ENCODE measurements at regions not wholly inside any gene's neighbourhood (a gene's known extent, or its start where the extent isn't known, plus 50 kb on each side); places are given as distances from the start of the nearest gene placed in this dataset.
A peak's percentile ranks its signal among the peaks of the same experiment; 100 is the strongest.

DNA sequence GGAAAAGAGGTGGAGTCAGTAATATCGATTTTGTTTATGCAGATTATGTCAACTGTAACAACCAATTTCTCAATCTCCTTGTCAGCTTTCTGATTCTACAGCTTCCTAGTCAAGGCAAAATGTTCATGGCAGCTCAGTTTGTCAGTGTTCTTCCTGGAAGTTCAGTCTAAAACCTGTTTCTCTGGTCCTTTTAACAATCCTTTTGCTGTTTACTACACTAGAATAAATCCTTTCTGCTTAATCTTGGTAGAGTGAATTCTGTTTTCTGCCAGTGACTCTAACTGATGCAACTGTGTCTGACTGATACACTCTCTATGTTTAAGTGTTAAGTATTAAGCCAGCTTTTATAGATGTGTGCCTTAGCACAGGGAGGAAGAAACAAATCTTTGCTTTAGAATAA is 516.9 kb upstream of the KLF12 start:
- DNase-seq: peak; percentile 29

- DNase-seq: no peak
Observed at GRCh38 chr13:74647991-74648390, 513.8 kb upstream of the KLF12 start.

- DNase-seq: no peak
Observed at GRCh38 chr13:74647211-74647610, 513.0 kb upstream of the KLF12 start.

- DNase-seq: peak; percentile 52
Observed at GRCh38 chr13:74646091-74646490, 511.9 kb upstream of the KLF12 start.

- DNase-seq: peak; percentile 9
Observed at GRCh38 chr13:74645586-74645985, 511.4 kb upstream of the KLF12 start.

GRCh38 chr13:74644229-74644628 is 510.0 kb upstream of the KLF12 start:
- DNase-seq: peak; percentile 19

DNA sequence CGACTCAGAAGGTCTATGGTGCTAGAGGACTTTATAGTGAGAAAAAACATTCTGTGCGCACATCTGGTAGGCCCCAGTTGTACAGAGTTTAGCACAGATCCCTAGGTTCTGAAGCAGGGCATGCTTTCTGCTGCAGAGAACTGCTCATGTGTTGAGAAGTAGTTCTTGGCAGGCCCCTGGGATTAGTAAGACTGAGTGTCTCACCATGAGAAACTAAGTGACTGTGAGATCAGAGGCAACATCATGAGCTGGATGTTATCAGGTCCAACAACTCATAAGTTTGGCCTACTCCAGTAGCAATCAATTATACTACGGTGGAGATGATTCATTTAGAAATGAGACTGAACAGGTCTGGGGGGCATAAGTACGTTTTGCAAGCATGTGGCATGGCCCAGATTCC is 507.4 kb upstream of the KLF12 start:
- DNase-seq: no peak

DNA sequence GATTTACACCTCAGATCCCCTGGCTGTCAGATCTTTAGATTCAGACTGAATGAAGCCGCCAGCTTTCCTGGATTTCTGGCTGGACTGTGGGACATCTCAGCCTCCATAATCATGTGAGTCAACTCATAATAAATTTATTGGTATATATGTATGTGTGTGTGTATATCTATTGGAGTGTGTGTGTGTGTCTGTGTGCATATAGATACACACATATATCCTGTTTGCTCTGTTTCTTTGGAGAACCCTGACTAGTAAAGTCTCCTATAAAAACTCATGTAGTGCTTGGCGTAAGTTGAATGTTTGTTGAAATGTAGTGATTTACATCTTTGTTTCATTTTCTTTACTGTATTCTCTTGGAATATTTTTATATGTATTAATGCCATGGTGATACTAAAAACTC is 499.5 kb upstream of the KLF12 start:
- DNase-seq: no peak

GRCh38 chr13:74629985-74630384 is 495.8 kb upstream of the KLF12 start:
- DNase-seq: no peak

GRCh38 chr13:74625541-74625940 is 491.3 kb upstream of the KLF12 start:
- peak; percentile 24 for DNase-seq

- DNase-seq: no peak
Observed at GRCh38 chr13:74623761-74624160, 489.6 kb upstream of the KLF12 start.

DNA sequence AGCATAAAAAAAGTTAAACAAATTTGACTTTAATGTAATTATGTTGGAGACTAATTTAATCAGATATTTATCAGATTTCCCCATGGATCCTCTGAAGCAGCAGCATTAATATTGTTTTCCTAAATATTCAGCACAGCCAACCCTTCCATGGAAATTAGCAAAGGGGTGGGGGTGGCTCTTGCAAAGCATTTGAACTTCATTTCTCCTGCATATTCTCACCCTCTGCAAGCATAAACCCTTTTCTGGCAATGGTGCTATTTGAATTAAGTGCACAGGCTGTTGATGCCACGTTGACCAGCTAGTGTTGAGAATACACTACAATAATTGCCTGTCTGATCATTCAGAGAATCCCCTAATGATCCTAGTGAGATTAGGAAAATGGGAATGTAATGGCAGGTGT is 488.1 kb upstream of the KLF12 start:
- no peak for DNase-seq

DNA sequence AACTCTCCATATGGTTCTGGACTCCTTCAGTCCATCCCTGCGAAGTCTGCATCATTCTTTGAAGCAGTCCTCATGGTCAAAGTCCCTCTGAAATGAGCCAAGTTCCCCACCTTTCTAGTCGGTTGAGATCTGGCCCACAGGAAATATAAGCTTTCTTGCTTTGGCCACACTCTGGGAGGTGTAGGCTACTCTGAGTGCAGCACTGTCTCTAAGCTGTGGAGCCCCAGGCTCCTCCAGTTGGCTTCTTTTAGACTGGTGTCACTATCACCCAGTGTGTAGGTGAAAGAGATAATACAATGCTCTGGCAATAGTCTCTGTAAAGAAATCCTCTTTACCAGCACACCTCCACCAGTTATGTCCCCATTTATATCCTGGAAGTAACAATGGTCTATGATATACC is 486.5 kb upstream of the KLF12 start:
- DNase-seq: no peak

- no peak for DNase-seq
Observed at GRCh38 chr13:74620308-74620707, 486.1 kb upstream of the KLF12 start.

- DNase-seq: peak; percentile 17
Observed at GRCh38 chr13:74597526-74597925, 463.3 kb upstream of the KLF12 start.

DNA sequence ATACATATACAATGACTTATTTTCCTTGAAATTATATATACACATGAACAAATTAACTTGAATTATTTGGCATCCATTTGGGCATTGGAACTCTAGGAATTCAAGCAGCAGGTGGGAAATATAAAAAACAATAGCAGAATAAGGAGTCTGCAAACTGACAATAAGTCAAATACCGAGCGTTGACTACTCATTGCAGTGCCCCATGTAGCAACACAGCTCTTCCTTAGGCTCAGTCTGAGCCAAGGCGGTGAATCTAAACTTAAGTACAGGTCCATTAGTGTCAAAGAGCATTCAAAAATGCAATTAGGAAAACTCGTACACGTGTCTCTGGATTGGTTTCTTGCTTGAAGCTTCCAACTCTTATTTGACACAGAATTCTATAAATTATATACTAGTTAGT is 462.5 kb upstream of the KLF12 start:
- no peak for DNase-seq

- DNase-seq: no peak
Observed at GRCh38 chr13:74593688-74594087, 459.5 kb upstream of the KLF12 start.

GRCh38 chr13:74586847-74587246 is 452.6 kb upstream of the KLF12 start:
- DNase-seq: no peak

- no peak for DNase-seq
Observed at GRCh38 chr13:74576420-74576819, 442.2 kb upstream of the KLF12 start.

DNA sequence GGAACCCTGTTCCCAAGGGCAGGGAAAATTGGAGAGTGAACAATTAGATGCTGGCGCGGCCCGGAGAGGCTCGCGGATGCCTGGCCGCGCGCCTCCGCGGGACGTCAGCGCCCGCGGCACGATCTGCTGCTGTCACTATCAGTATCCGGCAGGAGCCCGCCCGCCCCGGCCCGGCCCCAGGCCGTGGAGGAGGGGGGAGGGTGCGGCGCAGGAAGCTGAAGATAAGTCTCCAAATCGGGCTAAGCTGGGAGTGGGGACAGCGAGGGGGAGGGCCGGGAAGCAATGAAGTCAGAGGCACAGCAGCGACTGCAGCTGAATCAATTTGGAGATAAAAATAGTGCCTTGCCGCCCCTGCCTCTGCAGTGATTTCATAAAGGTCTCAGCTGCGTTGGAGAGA is 441.5 kb upstream of the KLF12 start:
- peak; percentile 90 for DNase-seq

DNA sequence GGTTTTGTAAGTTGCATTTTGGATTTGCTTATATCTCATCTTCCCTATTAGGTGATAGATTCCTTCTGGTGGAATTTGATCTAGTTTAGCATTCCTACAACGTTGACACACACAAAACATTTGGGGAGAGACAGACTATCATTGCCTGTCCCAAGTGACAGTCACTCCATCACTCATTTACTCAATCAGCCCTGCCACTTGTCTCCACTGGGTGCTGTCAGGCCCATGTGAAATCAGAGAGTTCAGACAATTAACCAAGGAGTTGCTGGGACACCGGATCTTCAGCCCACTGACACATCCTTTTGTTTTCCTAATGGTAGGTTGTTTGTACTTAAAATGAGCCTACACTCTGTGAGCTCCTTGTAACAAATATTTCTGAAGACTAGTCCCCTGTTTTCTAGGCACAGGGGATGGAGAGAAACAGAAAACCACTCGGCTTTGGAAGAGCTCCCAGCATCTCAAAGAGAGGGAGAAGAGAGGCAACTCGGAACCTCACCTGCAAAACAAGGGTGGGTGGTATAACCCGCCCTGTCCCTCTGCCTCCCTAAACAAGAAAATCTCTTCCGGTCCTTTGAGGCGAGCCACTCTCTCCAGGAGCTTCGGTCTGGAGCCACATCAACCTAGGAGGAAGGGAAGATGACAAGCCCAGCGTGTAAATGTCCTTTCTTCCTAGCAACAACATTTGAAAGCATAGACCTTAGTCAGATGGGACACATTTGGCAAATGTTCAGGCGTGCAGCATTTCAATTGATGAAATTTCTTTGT is 440.9 kb upstream of the KLF12 start:
- DNase-seq: no peak

DNA sequence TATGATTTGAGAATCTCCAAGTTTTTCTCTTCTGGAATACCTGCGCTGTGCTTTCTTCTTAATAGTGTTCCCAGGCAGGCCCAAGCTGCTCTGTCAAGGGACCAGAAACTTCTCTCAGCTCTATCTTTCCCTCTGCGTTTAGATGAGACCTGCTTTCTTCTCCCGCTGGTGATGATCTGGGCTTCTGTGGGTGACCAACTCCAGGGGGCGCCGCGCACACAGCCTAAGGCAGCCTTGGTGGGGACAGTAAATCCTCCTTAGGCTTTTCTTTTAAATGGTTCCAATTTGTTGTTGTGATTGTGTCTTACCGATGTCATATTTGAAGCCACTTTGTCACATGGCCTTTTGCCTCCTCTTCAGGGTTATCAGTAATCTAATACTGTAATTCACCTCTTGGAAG is 439.4 kb upstream of the KLF12 start:
- peak; percentile 19 for DNase-seq

DNA sequence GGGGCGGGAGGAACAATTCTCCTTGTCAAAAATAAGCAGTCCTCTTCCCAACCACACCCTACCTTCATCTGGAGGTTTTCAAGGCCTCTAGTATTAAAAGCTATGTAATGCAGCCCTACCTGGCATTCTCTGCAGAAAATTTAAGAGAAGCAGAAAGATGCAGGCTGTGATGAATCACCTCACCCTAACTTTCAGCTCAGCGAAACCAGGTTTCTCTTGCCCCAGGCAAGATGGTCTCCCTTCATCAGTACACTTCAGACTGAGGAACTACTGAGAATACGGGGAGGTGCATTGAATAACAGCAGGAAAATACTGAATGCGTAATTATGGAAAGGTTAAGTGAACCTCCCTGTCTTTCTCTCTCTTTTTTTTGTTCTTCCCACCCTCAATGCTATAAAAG is 437.6 kb upstream of the KLF12 start:
- no peak for DNase-seq

- DNase-seq: no peak
Observed at GRCh38 chr13:74570834-74571233, 436.6 kb upstream of the KLF12 start.

DNA sequence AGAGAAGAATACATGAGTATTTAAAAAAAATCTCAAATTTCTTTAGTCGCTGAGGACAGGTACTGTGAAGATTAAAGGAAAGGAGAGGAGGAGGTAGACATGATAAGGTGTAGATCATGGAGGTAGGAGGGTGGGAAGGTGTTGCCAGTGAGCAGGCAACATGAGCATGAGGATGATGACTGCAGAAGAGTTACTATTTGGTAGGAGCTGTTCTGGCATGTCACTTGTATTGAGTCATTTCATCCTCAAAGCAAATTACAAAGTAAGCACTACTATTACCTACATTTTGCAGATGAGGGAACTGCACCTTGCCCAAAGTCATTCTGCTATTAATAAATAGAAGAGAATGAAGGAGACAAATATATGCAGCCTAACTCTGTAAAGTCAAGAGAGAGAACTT is 435.8 kb upstream of the KLF12 start:
- no peak for DNase-seq

Data from tongue (tissue), 1 donor.